A673 (cell line): ENCODE measurements at regions not wholly inside any gene's neighbourhood (a gene's known extent, or its start where the extent isn't known, plus 50 kb on each side); places are given as distances from the start of the nearest gene placed in this dataset.

Source experiments
- EZH2 ChIP-seq: fragments of 200-600 bp; sonication (generic); IDR thresholded peaks from 2 replicates; pipeline ENCODE4 v1.6.1; 2017; ENCODE audit warnings: borderline replicate concordance, low read depth, mild to moderate bottlenecking, mixed read lengths, antibody characterized with exemption, low read length; ENCODE audit not compliant: poor library complexity, severe bottlenecking
- TF ChIP-seq, protein P1 (sequence below): fragments of 300-800, 200-600 bp; sonication (generic); conservative IDR thresholded peaks from 2 replicates; pipeline ENCODE4 v1.5.1; 2017; ENCODE audit warnings: low read depth, mild to moderate bottlenecking, antibody characterized with exemption, low read length, moderate library complexity, mixed read lengths

- TF ChIP-seq, protein P1, sequence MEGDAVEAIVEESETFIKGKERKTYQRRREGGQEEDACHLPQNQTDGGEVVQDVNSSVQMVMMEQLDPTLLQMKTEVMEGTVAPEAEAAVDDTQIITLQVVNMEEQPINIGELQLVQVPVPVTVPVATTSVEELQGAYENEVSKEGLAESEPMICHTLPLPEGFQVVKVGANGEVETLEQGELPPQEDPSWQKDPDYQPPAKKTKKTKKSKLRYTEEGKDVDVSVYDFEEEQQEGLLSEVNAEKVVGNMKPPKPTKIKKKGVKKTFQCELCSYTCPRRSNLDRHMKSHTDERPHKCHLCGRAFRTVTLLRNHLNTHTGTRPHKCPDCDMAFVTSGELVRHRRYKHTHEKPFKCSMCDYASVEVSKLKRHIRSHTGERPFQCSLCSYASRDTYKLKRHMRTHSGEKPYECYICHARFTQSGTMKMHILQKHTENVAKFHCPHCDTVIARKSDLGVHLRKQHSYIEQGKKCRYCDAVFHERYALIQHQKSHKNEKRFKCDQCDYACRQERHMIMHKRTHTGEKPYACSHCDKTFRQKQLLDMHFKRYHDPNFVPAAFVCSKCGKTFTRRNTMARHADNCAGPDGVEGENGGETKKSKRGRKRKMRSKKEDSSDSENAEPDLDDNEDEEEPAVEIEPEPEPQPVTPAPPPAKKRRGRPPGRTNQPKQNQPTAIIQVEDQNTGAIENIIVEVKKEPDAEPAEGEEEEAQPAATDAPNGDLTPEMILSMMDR, result no peak
- TF ChIP-seq EZH2, result no peak
Observed at GRCh38 chr20:9926476-9926875, 87.6 kb upstream of the PAK5 start.
